HEK293T (cell line): ENCODE measurements at regions not wholly inside any gene's neighbourhood (a gene's known extent, or its start where the extent isn't known, plus 50 kb on each side); places are given as distances from the start of the nearest gene placed in this dataset.

Experiments
- CTCF ChIA-PET: fragments of 350-600 bp; formaldehyde crosslinking; extraction: SDS; loops from one replicate; lab custom pipeline; 2021; ENCODE audit warnings: antibody characterized with exemption, inconsistent platforms; lab: Yijun Ruan, JAX
- POLR2A ChIA-PET: fragments of 350-600 bp; formaldehyde crosslinking; extraction: SDS; loops from one replicate; lab custom pipeline; 2020; ENCODE audit warnings: antibody characterized with exemption, inconsistent platforms; lab: Yijun Ruan, JAX
- DNase-seq: peaks from one replicate; pipeline ENCODE4 v3.0.0; 2012; ENCODE audit warnings: mixed read lengths; ENCODE audit errors: extremely low spot score
- ARNT ChIP-seq: fragments of 450-650 bp; IDR thresholded peaks from 2 replicates; pipeline ENCODE4 v1.6.1; 2017; ENCODE audit warnings: mild to moderate bottlenecking
- BHLHE40 ChIP-seq: fragments of 450-650 bp; IDR thresholded peaks from 2 replicates; pipeline ENCODE4 v1.6.1; 2016; ENCODE audit warnings: mild to moderate bottlenecking, moderate library complexity, borderline replicate concordance
- CTBP1 ChIP-seq: fragments of 450-650 bp; IDR thresholded peaks from 2 replicates; pipeline ENCODE4 v1.6.1; 2016; ENCODE audit warnings: borderline replicate concordance
- ELF4 ChIP-seq: fragments of 450-650 bp; IDR thresholded peaks from 2 replicates; pipeline ENCODE4 v1.6.1; 2017; ENCODE audit warnings: antibody characterized with exemption
- FOXA1 ChIP-seq: fragments of 450-650 bp; IDR thresholded peaks from 2 replicates; pipeline ENCODE4 v1.6.1; 2016; ENCODE audit warnings: mild to moderate bottlenecking
- FOXK2 ChIP-seq: fragments of 450-650 bp; IDR thresholded peaks from 2 replicates; pipeline ENCODE4 v1.6.1; 2016; ENCODE audit warnings: mild to moderate bottlenecking
- FOXM1 ChIP-seq: fragments of 450-650 bp; IDR thresholded peaks from 2 replicates; pipeline ENCODE4 v1.6.1; 2017; ENCODE audit warnings: mild to moderate bottlenecking, borderline replicate concordance
- HDGF ChIP-seq: fragments of 450-650 bp; IDR thresholded peaks from 2 replicates; pipeline ENCODE4 v1.6.1; 2017; ENCODE audit warnings: antibody characterized with exemption, borderline replicate concordance
- L3MBTL2 ChIP-seq: fragments of 450-650 bp; conservative IDR thresholded peaks from 2 replicates; pipeline ENCODE4 v1.6.1; 2016; ENCODE audit warnings: mild to moderate bottlenecking
- LEF1 ChIP-seq: fragments of 450-650 bp; IDR thresholded peaks from 2 replicates; pipeline ENCODE4 v1.6.1; 2017; ENCODE audit warnings: mild to moderate bottlenecking, borderline replicate concordance
- NFRKB ChIP-seq: fragments of 450-650 bp; IDR thresholded peaks from 2 replicates; pipeline ENCODE4 v1.6.1; 2016; ENCODE audit warnings: mild to moderate bottlenecking, moderate library complexity
- SP1 ChIP-seq: fragments of 450-650 bp; IDR thresholded peaks from 2 replicates; pipeline ENCODE4 v1.6.1; 2017
- SUZ12 ChIP-seq: fragments of 450-650 bp; IDR thresholded peaks from 2 replicates; pipeline ENCODE4 v1.6.1; 2016; ENCODE audit warnings: mild to moderate bottlenecking
- TARDBP ChIP-seq: fragments of 450-650 bp; IDR thresholded peaks from 2 replicates; pipeline ENCODE4 v1.6.1; 2016
- ZNF384 ChIP-seq: fragments of 450-650 bp; IDR thresholded peaks from 2 replicates; pipeline ENCODE4 v1.6.1; 2016
- TF ChIP-seq, protein P1 (sequence below): fragments of 450-650 bp; IDR thresholded peaks from 2 replicates; pipeline ENCODE4 v1.6.1; 2016

DNA sequence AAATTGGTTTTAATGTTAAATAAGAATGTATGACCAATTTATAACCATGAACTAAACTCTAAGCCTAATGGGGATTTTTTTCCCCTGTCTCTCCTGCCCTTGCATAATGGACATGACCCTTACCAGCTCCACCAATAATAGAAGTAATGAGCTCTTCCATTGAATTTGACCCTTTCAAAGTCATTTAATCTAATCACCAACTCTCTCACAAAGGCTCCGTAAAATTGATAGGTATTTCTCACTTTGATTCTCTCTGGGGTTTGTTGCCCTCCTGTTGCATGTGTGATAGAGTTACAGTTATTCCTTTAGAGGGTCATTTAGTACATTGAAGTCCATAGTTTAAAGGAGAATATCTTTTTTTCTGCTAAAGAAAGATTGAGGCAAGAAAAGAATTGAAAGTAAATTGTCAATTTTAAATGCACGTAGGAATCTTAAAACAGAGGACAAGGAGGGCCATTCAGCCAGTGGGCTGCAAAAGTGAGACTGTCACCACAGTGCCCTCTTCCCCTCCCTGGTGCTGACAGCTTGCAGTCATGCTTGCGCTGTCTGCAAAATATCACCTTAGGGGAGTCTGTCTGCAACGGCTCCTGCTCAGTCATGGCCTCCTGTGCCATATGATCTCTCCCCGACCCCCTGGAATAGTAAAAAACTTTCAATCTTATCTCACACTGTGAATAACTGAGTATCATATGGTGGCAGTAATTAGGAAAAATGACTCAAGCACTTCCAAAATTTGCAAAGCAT, 307.5 kb upstream of the GNPDA2 start:
- TF ChIP-seq TARDBP, result no peak
- TF ChIP-seq FOXM1, result no peak
- TF ChIP-seq ELF4, result no peak
- no peak for TF ChIP-seq HDGF
- TF ChIP-seq ARNT, result no peak
- TF ChIP-seq L3MBTL2, result no peak
- TF ChIP-seq LEF1, result no peak
- POLR2A ChIA-PET, result no interaction called here
- CTCF ChIA-PET, result no interaction called here
- no peak for DNase-seq

DNA sequence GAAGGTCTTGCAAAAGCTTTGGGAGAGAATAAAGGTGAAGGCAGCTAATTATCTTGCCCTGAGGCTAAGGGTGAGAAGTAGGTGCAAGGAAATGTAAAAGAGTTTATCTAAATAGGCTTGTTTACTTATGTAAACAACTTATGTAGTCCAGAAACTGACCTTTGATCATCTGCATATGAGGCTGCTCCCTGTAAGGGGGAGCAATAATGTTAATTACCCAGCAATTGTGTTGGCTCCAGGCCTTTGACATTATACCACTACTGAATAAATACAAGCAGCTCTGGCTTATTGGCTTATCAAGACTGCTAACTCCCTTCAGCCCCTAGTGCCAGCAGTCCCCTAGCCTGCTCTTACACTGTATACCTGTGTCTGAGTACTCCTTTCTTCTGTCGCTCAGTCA, 303.7 kb upstream of the GNPDA2 start:
- no peak for DNase-seq
- no peak for TF ChIP-seq SUZ12
- no peak for TF ChIP-seq NFRKB
- TF ChIP-seq LEF1, result no peak
- TF ChIP-seq SP1, result no peak
- no peak for TF ChIP-seq ZNF384
- no peak for TF ChIP-seq HDGF
- TF ChIP-seq FOXM1, result no peak
- no peak for TF ChIP-seq L3MBTL2
- TF ChIP-seq ELF4, result no peak
- TF ChIP-seq FOXA1, result no peak
- TF ChIP-seq CTBP1, result no peak
- TF ChIP-seq TARDBP, result no peak
- TF ChIP-seq ARNT, result no peak
- no peak for TF ChIP-seq FOXK2
- TF ChIP-seq BHLHE40, result no peak
- TF ChIP-seq, protein P1, sequence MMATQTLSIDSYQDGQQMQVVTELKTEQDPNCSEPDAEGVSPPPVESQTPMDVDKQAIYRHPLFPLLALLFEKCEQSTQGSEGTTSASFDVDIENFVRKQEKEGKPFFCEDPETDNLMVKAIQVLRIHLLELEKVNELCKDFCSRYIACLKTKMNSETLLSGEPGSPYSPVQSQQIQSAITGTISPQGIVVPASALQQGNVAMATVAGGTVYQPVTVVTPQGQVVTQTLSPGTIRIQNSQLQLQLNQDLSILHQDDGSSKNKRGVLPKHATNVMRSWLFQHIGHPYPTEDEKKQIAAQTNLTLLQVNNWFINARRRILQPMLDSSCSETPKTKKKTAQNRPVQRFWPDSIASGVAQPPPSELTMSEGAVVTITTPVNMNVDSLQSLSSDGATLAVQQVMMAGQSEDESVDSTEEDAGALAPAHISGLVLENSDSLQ, result no peak
- ChIA-PET POLR2A (no interaction called here), CTCF (interaction anchor here (0.6 kb wide), 1 partner anchor 1982 kb away, joined by 3 read pairs; no protein-coding TSS in a partner anchor)

DNA sequence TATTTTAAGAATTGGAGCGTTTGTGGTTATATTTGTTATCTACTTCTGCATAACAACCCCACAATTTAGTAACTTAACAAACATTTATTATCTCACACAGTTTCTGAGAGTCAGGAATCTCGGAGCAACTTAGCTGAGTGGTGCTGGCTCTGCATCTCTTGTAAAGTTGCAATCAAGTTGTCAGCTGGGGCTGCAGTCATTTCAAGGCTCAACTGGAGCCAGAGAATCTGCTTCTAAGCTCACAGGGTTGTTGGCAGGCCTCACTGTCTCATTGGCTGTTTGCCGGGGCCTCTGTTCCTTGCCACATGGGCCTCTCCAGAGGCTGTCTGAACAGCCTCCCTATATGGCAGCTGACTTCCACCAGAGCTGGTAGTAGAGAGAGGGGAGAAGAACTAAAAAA, 281.2 kb upstream of the GNPDA2 start:
- DNase-seq, result no peak
- CTCF ChIA-PET, result no interaction called here
- POLR2A ChIA-PET, result no interaction called here
- TF ChIP-seq NFRKB, result no peak
- TF ChIP-seq FOXM1, result no peak
- TF ChIP-seq ARNT, result no peak
- no peak for TF ChIP-seq SP1
- TF ChIP-seq ELF4, result no peak
- no peak for TF ChIP-seq CTBP1
- no peak for TF ChIP-seq HDGF
- no peak for TF ChIP-seq TARDBP
- no peak for TF ChIP-seq SUZ12
- TF ChIP-seq FOXA1, result no peak
- TF ChIP-seq FOXK2, result no peak
- TF ChIP-seq, protein P1, result no peak

DNA sequence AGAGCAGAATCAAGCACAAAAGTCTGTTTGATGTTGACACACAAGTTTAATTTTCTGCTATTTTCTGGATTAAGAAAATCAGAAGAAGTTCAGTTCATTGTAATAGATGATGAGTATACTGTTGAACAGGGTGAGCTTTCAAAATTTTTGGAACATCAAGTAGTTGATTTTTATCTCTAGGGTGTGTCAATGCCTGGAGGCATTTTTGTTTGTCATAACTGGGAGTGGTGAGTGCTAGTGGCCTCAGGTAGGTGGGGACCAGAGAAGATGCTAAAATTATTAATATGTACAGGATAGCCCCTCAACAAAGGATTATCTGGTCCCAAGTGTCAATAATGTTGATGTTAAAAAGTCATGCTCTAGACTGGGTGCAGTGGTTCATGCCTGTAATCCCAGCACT, 279.7 kb upstream of the GNPDA2 start:
- no peak for TF ChIP-seq FOXA1
- TF ChIP-seq ZNF384, result no peak
- no peak for TF ChIP-seq LEF1
- no peak for TF ChIP-seq FOXM1
- TF ChIP-seq SP1, result no peak
- no peak for TF ChIP-seq HDGF
- TF ChIP-seq, protein P1, result no peak
- TF ChIP-seq TARDBP, result no peak
- TF ChIP-seq ELF4, result no peak
- no peak for TF ChIP-seq CTBP1
- TF ChIP-seq FOXK2, result no peak
- ChIA-PET CTCF (interaction anchor here (0.6 kb wide), 1 partner anchor 13 kb away, joined by 3 read pairs; no protein-coding TSS in a partner anchor), POLR2A (no interaction called here)
- no peak for DNase-seq

DNA sequence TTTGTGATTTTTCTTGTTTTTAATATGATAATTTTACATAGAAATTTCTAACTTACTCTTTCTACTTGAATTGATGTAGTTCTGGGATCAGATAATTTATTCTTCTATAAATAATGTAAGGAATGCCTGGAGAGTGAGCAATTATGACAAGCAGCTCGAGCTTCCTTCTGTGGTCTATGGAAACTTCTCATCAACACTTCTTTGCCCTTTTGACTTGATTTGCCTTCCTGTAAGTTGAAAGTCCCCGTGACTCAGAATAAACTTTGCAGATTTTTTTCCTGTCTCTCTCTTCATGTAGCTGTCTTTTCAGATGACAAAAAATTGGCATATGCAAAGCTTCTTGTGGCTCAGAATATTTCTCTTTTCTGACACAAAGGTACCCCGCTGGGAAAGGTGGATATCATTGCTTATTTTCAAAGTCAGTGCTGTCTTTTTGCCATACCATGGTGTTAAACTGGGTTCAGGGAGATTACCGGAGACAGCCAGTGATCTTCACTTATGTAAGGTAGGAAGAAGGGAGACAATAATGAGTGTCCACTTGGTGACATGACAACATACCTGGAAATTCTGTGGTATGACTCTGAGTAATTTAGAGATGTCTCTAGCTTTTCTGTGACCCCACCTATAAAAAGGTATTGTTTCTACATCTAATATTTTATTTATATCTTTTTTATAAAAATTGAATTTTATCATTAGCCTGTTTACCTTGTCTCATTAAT, 278.6 kb upstream of the GNPDA2 start:
- CTCF ChIA-PET, result no interaction called here
- DNase-seq, result no peak
- POLR2A ChIA-PET, result no interaction called here
- TF ChIP-seq ZNF384 (no peak), ELF4 (no peak), FOXM1 (no peak)
- TF ChIP-seq, protein P1, result no peak

DNA sequence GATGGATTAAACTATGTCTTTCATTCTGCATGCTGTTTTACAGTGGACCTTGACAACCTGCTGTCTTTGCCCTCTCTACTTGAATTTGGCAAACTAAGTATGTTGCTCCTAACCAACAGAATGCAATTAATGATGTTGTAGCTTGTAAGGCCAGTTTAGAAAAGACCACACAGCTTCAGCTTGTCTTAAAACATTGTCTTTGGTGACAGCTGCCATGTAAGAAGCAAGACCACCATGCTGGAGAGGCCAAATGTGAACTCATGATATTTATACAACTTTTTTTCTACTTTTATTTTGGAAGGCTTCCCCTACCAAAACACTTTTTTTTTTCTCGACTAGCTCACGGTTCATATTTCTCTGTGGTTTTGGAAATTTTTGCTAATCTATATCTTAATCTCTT, 278.0 kb upstream of the GNPDA2 start:
- ChIA-PET CTCF (no interaction called here), POLR2A (no interaction called here)
- TF ChIP-seq HDGF (no peak), SUZ12 (no peak), TARDBP (no peak), CTBP1 (no peak), FOXK2 (no peak), ZNF384 (no peak), ELF4 (no peak), ARNT (no peak), L3MBTL2 (no peak)
- TF ChIP-seq, protein P1, result no peak
- DNase-seq, result no peak
